HCT116 (cell line): ENCODE measurements at regions not wholly inside any gene's neighbourhood (a gene's known extent, or its start where the extent isn't known, plus 50 kb on each side); places are given as distances from the start of the nearest gene placed in this dataset.

Experiments used
- ATAC-seq: fragments of 200-7000 bp; cut with Tn5 transposase; 2 replicates; pipeline ENCODE4 v1.9.1; 2020; ENCODE audit warnings: mild to moderate bottlenecking, moderate library complexity
- BruUV-seq: library from RNA; stranded (reverse); fragments of 400-500 nt; replicated peaks from 2 replicates; lab custom pipeline; 2021; lab: Mats Ljungman, UMichigan
- CTCF ChIA-PET: fragments of 300-600 bp; sonication (Branson Sonifier 250); formaldehyde crosslinking; loops from one replicate; lab custom pipeline; 2021; ENCODE audit warnings: antibody characterized with exemption; lab: Charles Lee
- POLR2A ChIA-PET: fragments of 300-600, 350-600 bp; sonication (Branson Sonifier 250); formaldehyde crosslinking; loops from one replicate; lab custom pipeline; 2021; ENCODE audit warnings: antibody characterized with exemption; lab: Charles Lee
- RAD21 ChIA-PET, 2 experiments: fragments of 300-600 bp; sonication (Branson Sonifier 250); formaldehyde crosslinking; loops; one replicate each; lab custom pipeline; 2023; ENCODE audit warnings: low total read pairs in 2 of 2; ENCODE audit not compliant: uncharacterized antibody in 2 of 2, unreplicated experiment in 2 of 2, low non-redundant PET in 1 of 2; lab: Charles Lee
- DNase-seq: peaks from one replicate; pipeline ENCODE4 v3.0.0-alpha.2; 2010; ENCODE audit warnings: low read depth, low spot score
- H2AFZ ChIP-seq: fragments of 200-600 bp; shearing (Covaris generic), sonication (generic); 2 replicates; pipeline ENCODE4 v1.6.1; 2017; ENCODE audit warnings: low read depth, mixed run types, mixed read lengths, antibody characterized with exemption, low read length; ENCODE audit not compliant: poor library complexity, severe bottlenecking
- H3K27ac ChIP-seq: 2 replicates; pipeline ENCODE4 v1.5.1; 2012; ENCODE audit warnings: low read depth, low read length
- H3K27me3 ChIP-seq: fragments of 200-600 bp; sonication (generic); 2 replicates; pipeline ENCODE4 v1.6.1; 2016; ENCODE audit warnings: mixed run types, low read length, mixed read lengths; ENCODE audit not compliant: insufficient read depth
- H3K36me3 ChIP-seq, 2 experiments: fragments of 200-500 bp in 1 of 2; fragments of 200-600 bp in 1 of 2; sonication (Bioruptor generic) in 1 of 2; sonication (generic) in 1 of 2; 2 replicates each; pipeline versions ENCODE4 v1.5.1 to v1.6.1; 2014 to 2016; ENCODE audit warnings: low read length in 2 of 2, inconsistent platforms in 1 of 2, mixed read lengths in 1 of 2, mixed run types in 1 of 2; ENCODE audit not compliant: insufficient read depth in 2 of 2, control insufficient read depth in 1 of 2
- H3K4me1 ChIP-seq, 2 experiments: fragments of 200-600 bp in 1 of 2; sonication (generic) in 1 of 2; 2 replicates each; pipeline versions ENCODE4 v1.5.1 to v1.6.1; 2012 to 2017; ENCODE audit warnings: low read length in 2 of 2, inconsistent platforms in 1 of 2, mild to moderate bottlenecking in 1 of 2, mixed read lengths in 1 of 2, mixed run types in 1 of 2, moderate library complexity in 1 of 2; ENCODE audit not compliant: insufficient read depth in 2 of 2, control insufficient read depth in 1 of 2
- H3K4me2 ChIP-seq: fragments of 200-600 bp; sonication (generic); 2 replicates; pipeline ENCODE4 v1.6.1; 2017; ENCODE audit warnings: mixed run types, low read length, mixed read lengths
- H3K4me3 ChIP-seq, 2 experiments: fragments of 200-600 bp in 1 of 2; sonication (generic) in 1 of 2; replicated peaks in 1 of 2; 2 replicates each; pipeline ENCODE4 v1.5.1; 2011 to 2016; ENCODE audit warnings: low read length in 2 of 2, control low read depth in 1 of 2, low read depth in 1 of 2, mild to moderate bottlenecking in 1 of 2, mixed read lengths in 1 of 2, mixed run types in 1 of 2
- H3K79me2 ChIP-seq: fragments of 200-600 bp; sonication (generic); 2 replicates; pipeline ENCODE4 v1.6.1; 2017; ENCODE audit warnings: mild to moderate bottlenecking, mixed run types, low read length, moderate library complexity, mixed read lengths; ENCODE audit not compliant: insufficient read depth
- H3K9ac ChIP-seq: fragments of 200-600 bp; sonication (generic); 2 replicates; pipeline ENCODE4 v1.6.1; 2016; ENCODE audit warnings: low read length, mixed read lengths
- H3K9me2 ChIP-seq: fragments of 200-600 bp; sonication (generic), shearing (Covaris generic); 2 replicates; pipeline ENCODE4 v1.6.1; 2017; ENCODE audit warnings: mixed run types, mild to moderate bottlenecking, moderate library complexity; ENCODE audit not compliant: insufficient read depth
- H3K9me3 ChIP-seq, 2 experiments: fragments of 200-500 bp in 1 of 2; fragments of 200-600 bp in 1 of 2; sonication (Bioruptor generic) in 1 of 2; sonication (generic) in 1 of 2; 2 replicates each; pipeline ENCODE4 v1.6.1; 2014 to 2017; ENCODE audit warnings: low read length in 2 of 2, mixed read lengths in 2 of 2, inconsistent platforms in 1 of 2, low read depth in 1 of 2, mild to moderate bottlenecking in 1 of 2, mixed run types in 1 of 2, moderate library complexity in 1 of 2; ENCODE audit not compliant: control insufficient read depth in 1 of 2, insufficient read depth in 1 of 2
- H4K20me1 ChIP-seq: fragments of 200-600 bp; sonication (generic), shearing (Covaris generic); 2 replicates; pipeline ENCODE4 v1.6.1; 2017; ENCODE audit warnings: mixed run types, mild to moderate bottlenecking, moderate library complexity; ENCODE audit not compliant: insufficient read depth
- ATF3 ChIP-seq: IDR thresholded peaks from 2 replicates; pipeline ENCODE4 v1.6.1; 2012
- CBX3 ChIP-seq: IDR thresholded peaks from 2 replicates; pipeline ENCODE4 v1.6.1; 2012; ENCODE audit warnings: low read depth
- ELF1 ChIP-seq: IDR thresholded peaks from 2 replicates; pipeline ENCODE4 v1.6.1; 2012; ENCODE audit warnings: low read depth, borderline replicate concordance
- EZH2 ChIP-seq: fragments of 200-600 bp; sonication (generic); IDR thresholded peaks from 2 replicates; pipeline ENCODE4 v1.6.1; 2017; ENCODE audit warnings: antibody characterized with exemption, mixed run types
- EZH2phosphoT487 ChIP-seq: fragments of 200-600 bp; IDR thresholded peaks from 2 replicates; pipeline ENCODE4 v1.6.1; 2018; ENCODE audit warnings: antibody characterized with exemption, borderline replicate concordance
- FOSL1 ChIP-seq: IDR thresholded peaks from 2 replicates; pipeline ENCODE4 v1.6.1; 2012; ENCODE audit warnings: low read depth
- JUND ChIP-seq: IDR thresholded peaks from 2 replicates; pipeline ENCODE4 v1.6.1; 2012
- MAX ChIP-seq: IDR thresholded peaks from 2 replicates; pipeline ENCODE4 v1.6.1; 2012
- POLR2A ChIP-seq: IDR thresholded peaks from 2 replicates; pipeline ENCODE4 v1.7.0; 2011; ENCODE audit warnings: borderline replicate concordance; ENCODE audit not compliant: insufficient read depth, insufficient read length; ENCODE audit errors: extremely low read depth
- RAD21 ChIP-seq: IDR thresholded peaks from 2 replicates; pipeline ENCODE4 v1.6.1; 2012; ENCODE audit warnings: low read depth, mild to moderate bottlenecking
- SIN3A ChIP-seq: IDR thresholded peaks from 2 replicates; pipeline ENCODE4 v1.6.1; 2012; ENCODE audit warnings: low read depth
- SRF ChIP-seq: IDR thresholded peaks from 2 replicates; pipeline ENCODE4 v1.6.1; 2012; ENCODE audit warnings: low read depth
- TCF7L2 ChIP-seq: IDR thresholded peaks from 2 replicates; pipeline ENCODE4 v1.7.0; 2011; ENCODE audit warnings: borderline replicate concordance, inconsistent platforms; ENCODE audit not compliant: insufficient read depth, insufficient read length; ENCODE audit errors: extremely low read depth
- YY1 ChIP-seq: IDR thresholded peaks from 2 replicates; pipeline ENCODE4 v1.6.1; 2011; ENCODE audit warnings: low read length, low read depth, moderate library complexity, mild to moderate bottlenecking; ENCODE audit not compliant: insufficient replicate concordance; ENCODE audit errors: extremely low read depth
- intact Hi-C: fragments of 100-400 bp; cut with micrococcal nuclease; formaldehyde crosslinking; loops from 2 replicates; pipeline ENCODE4 v1.10.0; 2022

- TF ChIP-seq FOSL1: no peak
- no peak for TF ChIP-seq TCF7L2
- no peak for TF ChIP-seq EZH2phosphoT487
- no peak for TF ChIP-seq EZH2
- no peak for TF ChIP-seq JUND
- TF ChIP-seq SRF: no peak
- no peak for TF ChIP-seq MAX
- no peak for TF ChIP-seq ATF3
These were observed 318.5 kb upstream of the TBL1XR1 start (continued) for GRCh38 chr3:177515786-177516157.

- Histone ChIP-seq H3K4me1 (no peaks in the 10 kb centered on the region), H3K36me3 (no peaks in the 10 kb centered on the region), H3K9ac (no peak overlapping the region), H4K20me1 (no peaks in the 10 kb centered on the region), H3K9me3 (no peaks in the 10 kb centered on the region), H3K4me2 (no peak overlapping the region), H3K27me3 (no peaks in the 10 kb centered on the region), H2AFZ (no peak overlapping the region), H3K27ac (no peak overlapping the region), H3K4me3 (no peak overlapping the region), H3K79me2 (no peaks in the 10 kb centered on the region), H3K9me2 (no peaks in the 10 kb centered on the region)
- TF ChIP-seq RAD21: no peak
- TF ChIP-seq EZH2phosphoT487: no peak
- no peak for TF ChIP-seq POLR2A
- TF ChIP-seq EZH2: no peak
- TF ChIP-seq JUND: no peak
- no peak for TF ChIP-seq CBX3
- TF ChIP-seq ELF1: no peak
- no peak for TF ChIP-seq YY1
- TF ChIP-seq SIN3A: no peak
- ATAC-seq (no peak), DNase-seq (no peak)
- intact Hi-C loops: no loop called here
- no TSS peak for BruUV-seq
- ChIA-PET RAD21 (no interaction called here), POLR2A (no interaction called here), CTCF (no interaction called here)
These were observed 319.1 kb upstream of the TBL1XR1 start for GRCh38 chr3:177516158-177517011.
